Esophagus squamous epithelium (tissue), 5 donors: ENCODE measurements at regions not wholly inside any gene's neighbourhood (a gene's known extent, or its start where the extent isn't known, plus 50 kb on each side); places are given as distances from the start of the nearest gene placed in this dataset.

Experiments
- DNase-seq: peaks from one replicate; lab custom pipeline; 2025; lab: John Stamatoyannopoulos, UW
- H3K27ac ChIP-seq, 4 donors: fragments of 200-600 bp; sonication (generic); one replicate each; pipeline ENCODE4 v1.5.1; 2016 to 2019; ENCODE audit warnings: mild to moderate bottlenecking in 1 of 4
- H3K27me3 ChIP-seq, 4 donors: fragments of 200-600 bp; sonication (generic); 1 replicate in 3 of 4; 2 replicates in 1 of 4; pipeline versions ENCODE4 v1.5.1 to v1.6.0; 2017 to 2021; ENCODE audit warnings: antibody characterized with exemption in 1 of 4
- H3K36me3 ChIP-seq, 3 donors: fragments of 200-600 bp; sonication (generic); one replicate each; pipeline ENCODE4 v1.5.1; 2016 to 2019
- H3K4me1 ChIP-seq, 3 donors: fragments of 200-600 bp; sonication (generic); one replicate each; pipeline ENCODE4 v1.5.1; 2017 to 2019
- H3K4me3 ChIP-seq, 4 donors: fragments of 200-600 bp; sonication (generic); 1 replicate in 3 of 4; 2 replicates in 1 of 4; pipeline ENCODE4 v1.5.1; 2016 to 2019; ENCODE audit warnings: mild to moderate bottlenecking in 2 of 4, moderate library complexity in 1 of 4
- H3K9me3 ChIP-seq, 3 donors: fragments of 200-600 bp; sonication (generic); one replicate each; pipeline ENCODE4 v1.5.1; 2016 to 2019
- POLR2A ChIP-seq, 4 donors: fragments of 450-650 bp; IDR thresholded peaks; one replicate each; pipeline ENCODE4 v1.6.1; 2017; ENCODE audit warnings: antibody characterized with exemption in 4 of 4, mild to moderate bottlenecking in 4 of 4, moderate library complexity in 3 of 4
- WGBS, 2 donors: methylation state at CpG; one replicate each; pipeline ENCODE4 v1.1.5; 2018; 5-methylcytosine and 5-hydroxymethylcytosine counted together
- intact Hi-C: fragments of 100-400 bp; cut with DNase I; formaldehyde crosslinking; loops from one replicate; pipeline ENCODE4 v1.15.0; 2022
- TF ChIP-seq, protein P1 (sequence below), 6 experiments: fragments of 450-650 bp in 4 of 6; fragments of 200-600 bp in 2 of 6; sonication (generic) in 2 of 6; IDR thresholded peaks; one replicate each; pipeline ENCODE4 v1.5.1; 2016 to 2019; ENCODE audit warnings: antibody characterized with exemption in 6 of 6, mild to moderate bottlenecking in 4 of 6, moderate library complexity in 4 of 6
- donor health status: DM: yes; HTN: yes; CAD: no.

DNA sequence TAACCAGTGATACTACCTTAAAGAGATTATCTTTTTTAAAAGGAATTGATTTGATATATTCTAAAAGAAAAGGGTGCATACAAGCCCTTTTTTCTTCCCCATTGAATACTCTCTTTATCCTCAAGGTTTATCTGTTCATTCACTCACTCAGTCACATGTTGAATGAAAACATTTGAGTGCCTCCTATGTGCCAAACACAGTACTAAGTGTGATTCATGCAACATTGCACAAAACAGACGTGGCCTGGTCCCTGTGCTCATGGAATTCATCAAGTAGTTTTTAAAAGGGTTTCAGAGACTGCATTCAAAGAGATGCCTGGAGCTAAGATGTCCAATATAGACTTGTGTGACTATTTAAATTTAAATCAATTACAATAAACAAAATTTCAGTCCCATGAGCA, 462.2 kb upstream of the MDFIC2 start:
- TF ChIP-seq, protein P1, sequence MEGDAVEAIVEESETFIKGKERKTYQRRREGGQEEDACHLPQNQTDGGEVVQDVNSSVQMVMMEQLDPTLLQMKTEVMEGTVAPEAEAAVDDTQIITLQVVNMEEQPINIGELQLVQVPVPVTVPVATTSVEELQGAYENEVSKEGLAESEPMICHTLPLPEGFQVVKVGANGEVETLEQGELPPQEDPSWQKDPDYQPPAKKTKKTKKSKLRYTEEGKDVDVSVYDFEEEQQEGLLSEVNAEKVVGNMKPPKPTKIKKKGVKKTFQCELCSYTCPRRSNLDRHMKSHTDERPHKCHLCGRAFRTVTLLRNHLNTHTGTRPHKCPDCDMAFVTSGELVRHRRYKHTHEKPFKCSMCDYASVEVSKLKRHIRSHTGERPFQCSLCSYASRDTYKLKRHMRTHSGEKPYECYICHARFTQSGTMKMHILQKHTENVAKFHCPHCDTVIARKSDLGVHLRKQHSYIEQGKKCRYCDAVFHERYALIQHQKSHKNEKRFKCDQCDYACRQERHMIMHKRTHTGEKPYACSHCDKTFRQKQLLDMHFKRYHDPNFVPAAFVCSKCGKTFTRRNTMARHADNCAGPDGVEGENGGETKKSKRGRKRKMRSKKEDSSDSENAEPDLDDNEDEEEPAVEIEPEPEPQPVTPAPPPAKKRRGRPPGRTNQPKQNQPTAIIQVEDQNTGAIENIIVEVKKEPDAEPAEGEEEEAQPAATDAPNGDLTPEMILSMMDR (IDR thresholded peaks at IDR 0.05) = no peak
- TF ChIP-seq POLR2A (IDR thresholded peaks at IDR 0.05) = no peak
- Histone ChIP-seq H3K27ac (no peak overlapping the region), H3K36me3 (no peaks in the 10 kb centered on the region), H3K4me3 (no peak overlapping the region), H3K9me3 (no peaks in the 10 kb centered on the region), H3K4me1 (no peaks in the 10 kb centered on the region), H3K27me3 (no peaks in the 10 kb centered on the region)
- intact Hi-C loops = no loop called here
- WGBS, 2 donors = 61 to 67% methylated on average over 1 of the region's 1 CpG
- DNase-seq = no peak

DNA sequence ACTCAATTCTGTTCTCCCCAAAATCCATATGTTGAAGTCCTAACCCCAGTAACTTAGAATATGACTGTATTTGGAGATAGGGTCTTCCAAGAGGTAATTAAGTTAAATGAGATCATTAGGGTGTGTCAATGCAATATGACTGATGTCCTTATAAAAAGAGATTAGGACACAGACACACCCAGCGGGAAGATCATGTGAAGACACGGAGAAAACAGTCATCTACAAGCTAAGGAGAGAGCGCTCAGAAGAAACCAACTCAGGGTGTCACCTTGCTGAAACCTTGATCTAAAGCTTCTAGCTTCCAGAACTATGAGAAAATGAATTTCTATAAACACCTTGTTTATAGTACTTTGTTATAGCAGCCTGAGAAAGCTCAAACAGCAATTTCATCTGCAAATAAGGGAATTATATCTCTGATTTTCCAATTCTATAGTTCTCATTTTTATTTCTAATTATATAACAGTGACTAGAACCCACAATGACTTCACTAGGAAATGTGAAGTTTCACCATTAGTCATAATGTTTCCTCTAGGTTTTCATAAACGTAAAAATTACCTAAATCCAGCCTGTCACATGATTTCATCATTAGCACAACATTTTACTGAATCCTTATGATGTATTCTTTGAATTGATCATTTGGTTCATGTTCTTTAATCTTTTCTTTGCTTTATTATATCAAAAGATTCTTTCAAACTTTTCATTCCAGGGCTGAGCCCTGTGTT, 459.1 kb upstream of the MDFIC2 start:
- 45 to 55% methylated on average over 4 of the region's 4 CpGs for WGBS, 2 donors
- no peak for DNase-seq
- intact Hi-C loops = no loop called here
- H3K27ac ChIP-seq = no peak overlapping the region
- no peaks in the 10 kb centered on the region for H3K36me3 ChIP-seq
- no peaks in the 10 kb centered on the region for H3K27me3 ChIP-seq
- H3K4me3 ChIP-seq = no peak overlapping the region
- TF ChIP-seq, protein P1 (IDR thresholded peaks at IDR 0.05) = no peak
- TF ChIP-seq POLR2A (IDR thresholded peaks at IDR 0.05) = no peak
- H3K9me3 ChIP-seq = no peaks in the 10 kb centered on the region
- no peaks in the 10 kb centered on the region for H3K4me1 ChIP-seq

DNA sequence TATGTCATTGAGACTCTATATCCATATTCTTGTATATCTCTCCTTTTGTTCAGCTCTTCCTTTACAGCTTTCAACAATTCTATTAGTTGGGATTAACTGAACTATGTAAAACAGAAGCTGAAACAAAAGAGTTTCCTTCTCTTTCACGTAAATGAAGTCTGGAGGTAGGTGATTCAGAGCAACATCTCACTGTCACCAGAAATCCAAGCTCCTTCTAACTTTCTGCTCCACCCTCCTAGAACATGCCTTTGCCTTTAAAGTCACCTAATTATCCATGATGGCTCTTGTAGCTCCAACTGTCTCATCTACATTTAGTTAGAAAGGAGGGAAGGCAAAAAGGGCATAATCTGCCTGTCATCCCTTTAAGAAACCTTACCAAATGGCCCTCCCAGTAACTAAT, 458.2 kb upstream of the MDFIC2 start:
- WGBS, 2 donors = 47 to 50% methylated on average over 1 of the region's 1 CpG

DNA sequence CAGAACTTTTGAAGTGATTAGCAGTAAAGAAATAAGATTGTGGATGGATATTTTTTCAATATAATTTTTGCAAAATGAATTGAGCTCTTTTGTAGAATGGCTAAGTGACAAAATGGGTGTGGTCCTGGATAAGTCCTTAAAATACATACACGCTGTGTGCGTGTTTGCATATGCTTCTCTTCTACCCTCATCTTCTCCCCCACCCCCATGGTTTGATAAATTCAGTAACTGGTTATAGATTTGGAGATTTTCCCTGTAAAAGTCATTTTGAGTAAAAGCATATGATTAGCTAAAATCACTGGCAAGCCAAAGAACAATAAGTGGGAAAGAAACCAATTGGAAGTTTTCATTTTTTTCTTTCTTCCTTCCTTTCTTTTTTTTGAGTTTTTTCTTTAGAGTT, 453.9 kb upstream of the MDFIC2 start:
- intact Hi-C loops = no loop called here
- Histone ChIP-seq H3K9me3 (no peaks in the 10 kb centered on the region), H3K27ac (no peak overlapping the region), H3K4me3 (no peak overlapping the region), H3K27me3 (no peaks in the 10 kb centered on the region), H3K4me1 (no peaks in the 10 kb centered on the region), H3K36me3 (no peaks in the 10 kb centered on the region)
- TF ChIP-seq, protein P1 (IDR thresholded peaks at IDR 0.05) = no peak
- TF ChIP-seq POLR2A (IDR thresholded peaks at IDR 0.05) = no peak
- 83 to 94% methylated on average over 2 of the region's 2 CpGs for WGBS, 2 donors
- no peak for DNase-seq

More for the DNA sequence above, 458.2 kb upstream of the MDFIC2 start:
- no peak overlapping the region for H3K27ac ChIP-seq
- intact Hi-C loops = no loop called here
- no peak for DNase-seq
- no peaks in the 10 kb centered on the region for H3K4me1 ChIP-seq
- no peaks in the 10 kb centered on the region for H3K36me3 ChIP-seq
- H3K27me3 ChIP-seq = no peaks in the 10 kb centered on the region
- no peaks in the 10 kb centered on the region for H3K9me3 ChIP-seq
- TF ChIP-seq, protein P1 (IDR thresholded peaks at IDR 0.05) = no peak
- TF ChIP-seq POLR2A (IDR thresholded peaks at IDR 0.05) = no peak
- H3K4me3 ChIP-seq = no peak overlapping the region

DNA sequence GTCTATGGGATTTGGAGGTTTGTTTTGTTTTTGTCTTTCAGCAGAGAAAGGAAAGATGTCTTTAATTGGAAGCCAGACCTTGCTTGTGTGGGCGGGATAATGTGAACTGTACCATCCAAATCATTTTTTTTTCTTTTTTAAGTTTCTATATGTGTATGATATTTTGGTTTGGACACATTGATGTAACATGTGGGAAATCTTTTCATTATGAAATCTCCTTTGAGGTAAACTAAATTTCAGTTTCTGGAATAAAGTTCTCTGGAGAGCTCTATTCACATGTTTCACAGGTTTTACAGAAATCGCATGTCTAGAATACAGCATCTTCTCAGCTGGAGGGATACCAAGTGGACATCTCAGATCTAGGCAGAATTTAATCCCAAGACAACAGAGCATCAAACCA, 451.5 kb upstream of the MDFIC2 start:
- H3K4me1 ChIP-seq = no peaks in the 10 kb centered on the region

More for the DNA sequence above, 451.5 kb upstream of the MDFIC2 start:
- Histone ChIP-seq H3K27me3 (no peaks in the 10 kb centered on the region), H3K27ac (no peak overlapping the region), H3K4me3 (no peak overlapping the region), H3K9me3 (no peaks in the 10 kb centered on the region), H3K36me3 (no peaks in the 10 kb centered on the region)
- no peak for DNase-seq
- TF ChIP-seq, protein P1 (IDR thresholded peaks at IDR 0.05) = no peak
- TF ChIP-seq POLR2A (IDR thresholded peaks at IDR 0.05) = no peak
- intact Hi-C loops = no loop called here
- WGBS, 2 donors = 83 to 90% methylated on average over 2 of the region's 2 CpGs
